ENCODE measurements at regions not wholly inside any gene's neighbourhood (a gene's known extent, or its start where the extent isn't known, plus 50 kb on each side); places are given as distances from the start of the nearest gene placed in this dataset.

- Histone ChIP-seq H3K27ac (ENCODE audit: low read length) (no peak overlapping the region), H3K4me1 (ENCODE audit: insufficient read depth, low read length) (no peaks in the 10 kb centered on the region), H3K36me3 (ENCODE audit: insufficient read depth, low read depth, low read length) (no peaks in the 10 kb centered on the region), H3K4me3 (ENCODE audit: low read length) (no peak overlapping the region), H3K9me3 (ENCODE audit: insufficient read depth, low read depth, low read length) (no peaks in the 10 kb centered on the region), H3K27me3 (ENCODE audit: insufficient read depth, low read length) (no peaks in the 10 kb centered on the region), H3K9ac (ENCODE audit: low read depth, low read length) (no peak overlapping the region)
These were observed 81.4 kb upstream of the MTPN start for GRCh38 chr7:136058546-136058945.

- Histone ChIP-seq H3K9ac (ENCODE audit: low read depth, low read length) (no peak overlapping the region), H3K36me3 (ENCODE audit: insufficient read depth, low read depth, low read length) (no peaks in the 10 kb centered on the region), H3K9me3 (ENCODE audit: insufficient read depth, low read depth, low read length) (no peaks in the 10 kb centered on the region), H3K27ac (ENCODE audit: low read length) (no peak overlapping the region), H3K4me3 (ENCODE audit: low read length) (no peak overlapping the region), H3K4me1 (ENCODE audit: insufficient read depth, low read length) (no peaks in the 10 kb centered on the region), H3K27me3 (ENCODE audit: insufficient read depth, low read length) (no peaks in the 10 kb centered on the region)
These were observed 80.3 kb upstream of the MTPN start for GRCh38 chr7:136057509-136057908.

GRCh38 chr7:136056651-136057231 is 79.6 kb upstream of the MTPN start:
- Histone ChIP-seq H3K27me3 (ENCODE audit: insufficient read depth, low read length) (no peaks in the 10 kb centered on the region), H3K9ac (ENCODE audit: low read depth, low read length) (no peak overlapping the region), H3K27ac (ENCODE audit: low read length) (no peak overlapping the region), H3K4me3 (ENCODE audit: low read length) (no peak overlapping the region), H3K36me3 (ENCODE audit: insufficient read depth, low read depth, low read length) (no peaks in the 10 kb centered on the region), H3K9me3 (ENCODE audit: insufficient read depth, low read depth, low read length) (no peaks in the 10 kb centered on the region), H3K4me1 (ENCODE audit: insufficient read depth, low read length) (no peaks in the 10 kb centered on the region)

- Histone ChIP-seq H3K9ac (ENCODE audit: low read depth, low read length) (no peak overlapping the region), H3K4me1 (ENCODE audit: insufficient read depth, low read length) (no peaks in the 10 kb centered on the region), H3K9me3 (ENCODE audit: insufficient read depth, low read depth, low read length) (no peaks in the 10 kb centered on the region), H3K27me3 (ENCODE audit: insufficient read depth, low read length) (no peaks in the 10 kb centered on the region), H3K4me3 (ENCODE audit: low read length) (no peak overlapping the region), H3K36me3 (ENCODE audit: insufficient read depth, low read depth, low read length) (no peaks in the 10 kb centered on the region), H3K27ac (ENCODE audit: low read length) (no peak overlapping the region)
These were observed 78.1 kb upstream of the MTPN start for GRCh38 chr7:136055266-136055665.

GRCh38 chr7:136053689-136054485 is 76.7 kb upstream of the MTPN start:
- Histone ChIP-seq H3K36me3 (ENCODE audit: insufficient read depth, low read depth, low read length) (no peaks in the 10 kb centered on the region), H3K9me3 (ENCODE audit: insufficient read depth, low read depth, low read length) (no peaks in the 10 kb centered on the region), H3K9ac (ENCODE audit: low read depth, low read length) (no peak overlapping the region), H3K4me1 (ENCODE audit: insufficient read depth, low read length) (no peaks in the 10 kb centered on the region), H3K27me3 (ENCODE audit: insufficient read depth, low read length) (no peaks in the 10 kb centered on the region), H3K27ac (ENCODE audit: low read length) (no peak overlapping the region), H3K4me3 (ENCODE audit: low read length) (no peak overlapping the region)

- Histone ChIP-seq H3K9me3 (ENCODE audit: insufficient read depth, low read depth, low read length) (no peaks in the 10 kb centered on the region; the same call in 1 of the 2 replicates), H3K36me3 (ENCODE audit: insufficient read depth, low read depth, low read length) (no peaks in the 10 kb centered on the region), H3K27ac (ENCODE audit: low read length) (no peak overlapping the region), H3K4me1 (ENCODE audit: insufficient read depth, low read length) (no peaks in the 10 kb centered on the region), H3K9ac (ENCODE audit: low read depth, low read length) (no peak overlapping the region), H3K4me3 (ENCODE audit: low read length) (no peak overlapping the region), H3K27me3 (ENCODE audit: insufficient read depth, low read length) (no peaks in the 10 kb centered on the region)
These were observed 74.2 kb upstream of the MTPN start for GRCh38 chr7:136051203-136051928.

- no peaks in the 10 kb centered on the region; the same call in 1 of the 2 replicates for H3K9me3 ChIP-seq (ENCODE audit: insufficient read depth, low read depth, low read length)
- H3K27me3 ChIP-seq (ENCODE audit: insufficient read depth, low read length), result no peaks in the 10 kb centered on the region
- no peak overlapping the region for H3K9ac ChIP-seq (ENCODE audit: low read depth, low read length)
- no peak overlapping the region for H3K4me3 ChIP-seq (ENCODE audit: low read length)
- no peaks in the 10 kb centered on the region for H3K4me1 ChIP-seq (ENCODE audit: insufficient read depth, low read length)
- H3K36me3 ChIP-seq (ENCODE audit: insufficient read depth, low read depth, low read length), result no peaks in the 10 kb centered on the region
- no peak overlapping the region for H3K27ac ChIP-seq (ENCODE audit: low read length)
These were observed 73.3 kb upstream of the MTPN start for GRCh38 chr7:136050462-136050847.

- H3K4me3 ChIP-seq (ENCODE audit: low read length), result no peak overlapping the region
- no peaks in the 10 kb centered on the region for H3K4me1 ChIP-seq (ENCODE audit: insufficient read depth, low read length)
These were observed 72.8 kb upstream of the MTPN start for GRCh38 chr7:136049818-136050461.

GRCh38 chr7:136049117-136049516 is 72.0 kb upstream of the MTPN start:
- Histone ChIP-seq H3K4me1 (ENCODE audit: insufficient read depth, low read length) (no peaks in the 10 kb centered on the region), H3K36me3 (ENCODE audit: insufficient read depth, low read depth, low read length) (no peaks in the 10 kb centered on the region), H3K4me3 (ENCODE audit: low read length) (no peak overlapping the region), H3K27me3 (ENCODE audit: insufficient read depth, low read length) (no peaks in the 10 kb centered on the region), H3K27ac (ENCODE audit: low read length) (no peak overlapping the region), H3K9ac (ENCODE audit: low read depth, low read length) (no peak overlapping the region), H3K9me3 (ENCODE audit: insufficient read depth, low read depth, low read length) (no peaks in the 10 kb centered on the region; the same call in 1 of the 2 replicates)

More at GRCh38 chr7:136049818-136050461, 72.8 kb upstream of the MTPN start:
- Histone ChIP-seq H3K27me3 (ENCODE audit: insufficient read depth, low read length) (no peaks in the 10 kb centered on the region), H3K27ac (ENCODE audit: low read length) (no peak overlapping the region), H3K9ac (ENCODE audit: low read depth, low read length) (no peak overlapping the region), H3K36me3 (ENCODE audit: insufficient read depth, low read depth, low read length) (no peaks in the 10 kb centered on the region), H3K9me3 (ENCODE audit: insufficient read depth, low read depth, low read length) (no peaks in the 10 kb centered on the region; the same call in 1 of the 2 replicates)

GRCh38 chr7:136046548-136046947 is 69.4 kb upstream of the MTPN start:
- no peak overlapping the region for H3K9ac ChIP-seq (ENCODE audit: low read depth, low read length)
- H3K4me1 ChIP-seq (ENCODE audit: insufficient read depth, low read length), result no peaks in the 10 kb centered on the region
- no peaks in the 10 kb centered on the region for H3K27me3 ChIP-seq (ENCODE audit: insufficient read depth, low read length)
- H3K36me3 ChIP-seq (ENCODE audit: insufficient read depth, low read depth, low read length), result no peaks in the 10 kb centered on the region
- H3K9me3 ChIP-seq (ENCODE audit: insufficient read depth, low read depth, low read length), result no peaks in the 10 kb centered on the region; the same call in 1 of the 2 replicates
- no peak overlapping the region for H3K4me3 ChIP-seq (ENCODE audit: low read length)
- H3K27ac ChIP-seq (ENCODE audit: low read length), result no peak overlapping the region

GRCh38 chr7:136045992-136046391 is 68.8 kb upstream of the MTPN start:
- Histone ChIP-seq H3K4me1 (ENCODE audit: insufficient read depth, low read length) (no peaks in the 10 kb centered on the region), H3K4me3 (ENCODE audit: low read length) (no peak overlapping the region), H3K27ac (ENCODE audit: low read length) (no peak overlapping the region), H3K9ac (ENCODE audit: low read depth, low read length) (no peak overlapping the region), H3K36me3 (ENCODE audit: insufficient read depth, low read depth, low read length) (no peaks in the 10 kb centered on the region), H3K27me3 (ENCODE audit: insufficient read depth, low read length) (no peaks in the 10 kb centered on the region), H3K9me3 (ENCODE audit: insufficient read depth, low read depth, low read length) (no peaks in the 10 kb centered on the region; the same call in 1 of the 2 replicates)

Data from iPS-20b (cell line).